HT1080 (cell line): ENCODE measurements at regions not wholly inside any gene's neighbourhood (a gene's known extent, or its start where the extent isn't known, plus 50 kb on each side); places are given as distances from the start of the nearest gene placed in this dataset.
A peak's percentile ranks its signal among the peaks of the same experiment; 100 is the strongest.

Experiments used
- DNase-seq: peaks from one replicate; pipeline ENCODE4 v3.0.0-alpha.2; 2015; ENCODE audit warnings: low read depth

- no peak for DNase-seq
Observed at GRCh38 chr17:77306790-77307478, 166.2 kb downstream of the SEC14L1 start.

- no peak for DNase-seq
Observed at GRCh38 chr17:77307479-77308198, 166.9 kb downstream of the SEC14L1 start.

- peak; percentile 79 for DNase-seq
Observed at GRCh38 chr17:77308861-77309726, 168.3 kb downstream of the SEC14L1 start.

GRCh38 chr17:77310336-77310735, 169.6 kb downstream of the SEC14L1 start:
- no peak for DNase-seq

- no peak for DNase-seq
Observed at GRCh38 chr17:77311371-77311981, 170.7 kb downstream of the SEC14L1 start.

GRCh38 chr17:77312061-77312701, 171.4 kb downstream of the SEC14L1 start:
- DNase-seq: no peak

- DNase-seq: no peak
Observed at GRCh38 chr17:77312786-77313599, 172.2 kb downstream of the SEC14L1 start.

- no peak for DNase-seq
Observed at GRCh38 chr17:77313831-77314230, 173.1 kb downstream of the SEC14L1 start.

- no peak for DNase-seq
Observed at GRCh38 chr17:77314601-77315000, 173.8 kb downstream of the SEC14L1 start.

- no peak for DNase-seq
Observed at GRCh38 chr17:77315010-77315409, 174.2 kb downstream of the SEC14L1 start.

GRCh38 chr17:77315551-77316190, 174.9 kb downstream of the SEC14L1 start:
- DNase-seq: peak; percentile 57

- DNase-seq: peak; percentile 78
Observed at GRCh38 chr17:77316191-77316641, 175.4 kb downstream of the SEC14L1 start.

- DNase-seq: no peak
Observed at GRCh38 chr17:77316651-77317050, 175.9 kb downstream of the SEC14L1 start.

- no peak for DNase-seq
Observed at GRCh38 chr17:77317091-77317750, 176.5 kb downstream of the SEC14L1 start.

- no peak for DNase-seq
Observed at GRCh38 chr17:77318021-77318420, 177.3 kb downstream of the SEC14L1 start.

GRCh38 chr17:77318491-77319210, 177.9 kb downstream of the SEC14L1 start:
- no peak for DNase-seq

GRCh38 chr17:77319211-77320043, 178.7 kb downstream of the SEC14L1 start:
- peak; percentile 88 for DNase-seq
